D341Med (cell line): ENCODE measurements at regions not wholly inside any gene's neighbourhood (a gene's known extent, or its start where the extent isn't known, plus 50 kb on each side); places are given as distances from the start of the nearest gene placed in this dataset.

ENCODE experiments used
- DNase-seq: peaks from one replicate; pipeline ENCODE4 v3.0.0; 2012; ENCODE audit warnings: low spot score

DNA sequence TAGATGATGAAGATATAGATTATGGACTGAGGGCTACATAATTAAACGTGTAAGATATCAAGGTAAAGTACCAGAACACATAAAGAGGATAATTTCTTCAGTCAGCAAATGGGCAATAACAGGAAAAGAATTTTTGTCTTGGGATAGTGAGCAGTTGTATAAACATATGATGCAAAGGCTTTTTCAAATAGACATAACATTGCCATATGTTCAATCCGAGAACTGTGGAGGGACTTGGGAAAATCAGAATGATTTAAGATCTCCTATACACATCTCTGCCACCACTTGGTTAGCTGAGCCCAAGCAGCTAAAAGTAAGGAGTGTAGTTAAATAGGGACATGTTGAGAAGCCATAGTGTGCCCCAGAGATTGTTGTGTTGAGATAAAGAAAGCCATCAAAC is 287.6 kb upstream of the ZNF521 start:
- DNase-seq: no peak

DNA sequence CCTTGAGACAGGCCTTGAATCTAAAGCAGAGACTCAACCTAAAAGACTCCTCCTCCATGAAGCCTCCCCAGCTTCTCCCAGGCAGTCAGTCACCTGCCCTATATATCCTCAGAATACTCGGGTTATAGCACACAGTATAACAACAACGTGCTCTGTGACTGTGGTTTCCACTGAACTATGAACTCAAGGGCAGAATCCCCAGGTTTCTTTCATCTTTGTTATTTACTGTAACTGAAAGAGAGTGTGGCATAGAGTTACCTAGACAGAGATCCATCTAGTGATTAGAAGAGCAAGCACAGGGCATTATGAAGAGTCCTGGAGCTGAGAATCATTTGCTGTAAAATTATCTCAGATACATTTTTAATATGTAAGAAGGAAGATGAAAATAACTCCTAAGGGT is 281.6 kb upstream of the ZNF521 start:
- DNase-seq: no peak

DNA sequence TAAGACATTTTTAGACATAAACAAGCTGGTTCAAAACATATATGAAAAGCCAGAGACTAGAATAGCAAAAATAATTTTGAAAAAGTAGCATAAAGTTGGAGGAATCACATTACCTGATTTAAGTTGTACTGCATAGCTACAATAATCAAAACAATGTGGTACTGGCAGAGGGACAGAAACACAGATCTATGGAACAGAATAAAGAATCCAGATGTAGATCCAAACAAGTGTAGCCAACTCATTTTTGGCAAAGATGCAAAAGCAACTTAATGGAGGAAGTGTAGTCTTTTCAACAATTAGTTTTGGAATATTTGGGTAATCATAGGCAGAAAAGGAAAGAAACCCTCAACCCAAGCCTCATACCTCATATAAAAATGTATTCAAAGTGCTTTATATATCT is 278.7 kb upstream of the ZNF521 start:
- DNase-seq: no peak

DNA sequence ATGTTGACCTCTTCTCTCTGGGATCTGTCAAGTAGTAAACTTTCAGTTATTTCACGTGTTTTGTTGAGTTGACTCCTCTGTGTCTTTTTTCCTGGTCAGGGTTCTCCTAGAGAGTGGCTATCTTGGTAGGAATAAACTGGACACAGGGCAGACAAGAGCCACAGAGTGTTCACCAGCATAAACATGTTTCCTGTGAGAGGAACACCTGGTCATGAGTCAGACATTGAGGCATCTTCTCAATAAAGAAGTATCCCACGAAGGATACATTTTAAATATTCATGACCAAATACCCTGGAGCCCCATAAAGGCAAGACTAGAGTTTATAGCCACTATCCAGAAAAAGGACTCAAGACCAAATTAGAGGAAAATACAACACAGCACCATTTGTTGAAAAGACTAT is 269.7 kb upstream of the ZNF521 start:
- no peak for DNase-seq

DNA sequence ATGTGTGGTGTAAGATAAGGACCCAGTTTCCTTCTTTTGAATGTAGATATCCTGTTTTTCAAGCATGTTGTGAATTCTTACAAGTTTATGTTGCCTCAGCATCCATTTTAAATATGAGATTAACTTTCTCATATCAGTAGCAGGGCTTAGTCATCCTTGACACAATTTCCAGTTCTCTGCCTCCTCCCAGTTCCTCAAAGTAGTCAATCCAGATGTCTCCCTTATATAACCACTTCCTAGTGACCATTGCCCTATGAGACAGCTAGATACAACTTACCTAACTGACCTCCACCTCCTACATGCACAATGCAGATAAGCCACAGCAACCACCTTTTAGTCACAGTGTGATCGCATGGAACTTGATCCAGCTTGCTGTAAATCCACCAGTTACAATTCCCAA is 269.2 kb upstream of the ZNF521 start:
- DNase-seq: no peak

DNA sequence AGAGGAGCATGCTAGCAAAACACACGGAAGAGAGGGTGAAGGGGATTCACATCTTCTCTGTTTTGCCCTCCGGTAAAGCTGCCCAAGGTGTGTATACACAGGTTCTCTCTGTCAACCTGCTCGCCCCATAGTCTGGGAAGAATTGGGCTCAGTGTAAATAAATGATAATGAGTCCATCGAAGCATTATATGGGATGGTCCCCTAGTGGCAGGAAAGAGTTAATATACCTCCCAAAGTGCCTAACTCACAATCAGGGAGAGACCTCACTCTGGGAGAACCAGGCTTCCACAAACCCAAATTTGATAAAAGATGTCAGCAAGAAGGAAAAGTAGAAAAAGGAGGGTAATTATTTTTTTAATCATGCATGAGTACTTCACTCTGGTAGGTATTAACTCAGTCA is 262.2 kb upstream of the ZNF521 start:
- DNase-seq: no peak

DNA sequence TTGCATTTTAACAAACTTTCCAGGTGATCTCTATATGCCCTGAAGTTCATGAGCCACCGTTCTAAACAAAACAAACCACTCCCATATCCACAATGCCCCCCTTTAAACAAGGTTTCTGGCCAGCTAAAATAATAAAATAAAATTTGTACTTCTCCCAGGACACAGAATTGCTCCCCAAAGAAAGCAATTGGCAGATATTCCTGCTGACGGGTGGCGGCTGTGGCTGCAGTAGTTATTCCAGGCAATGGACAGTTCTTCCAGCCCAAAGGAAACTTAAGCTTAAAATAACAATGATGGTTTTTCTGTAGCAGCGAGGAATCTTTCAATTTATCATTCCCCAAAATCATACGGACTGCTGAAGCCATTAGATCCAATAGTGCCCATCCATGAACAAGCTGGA is 260.5 kb upstream of the ZNF521 start:
- no peak for DNase-seq

DNA sequence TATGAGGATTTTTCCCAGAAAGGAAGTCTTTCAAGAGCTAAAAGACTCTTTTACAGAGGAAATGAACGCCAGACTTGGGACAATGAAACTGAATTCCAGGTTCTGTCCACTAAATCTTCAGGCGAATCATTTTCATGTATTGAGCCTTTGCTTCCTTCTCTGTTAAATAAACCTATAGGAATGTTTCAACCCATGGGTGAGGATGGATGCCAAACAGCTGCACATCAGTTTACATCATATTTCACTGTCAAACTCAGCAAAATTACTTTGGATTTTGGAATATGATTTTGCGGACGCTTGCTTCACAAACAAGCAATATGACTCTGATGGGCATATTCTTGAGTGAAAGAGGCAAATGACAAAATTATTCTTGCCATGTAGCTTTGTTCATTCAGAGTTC is 256.1 kb upstream of the ZNF521 start:
- no peak for DNase-seq

DNA sequence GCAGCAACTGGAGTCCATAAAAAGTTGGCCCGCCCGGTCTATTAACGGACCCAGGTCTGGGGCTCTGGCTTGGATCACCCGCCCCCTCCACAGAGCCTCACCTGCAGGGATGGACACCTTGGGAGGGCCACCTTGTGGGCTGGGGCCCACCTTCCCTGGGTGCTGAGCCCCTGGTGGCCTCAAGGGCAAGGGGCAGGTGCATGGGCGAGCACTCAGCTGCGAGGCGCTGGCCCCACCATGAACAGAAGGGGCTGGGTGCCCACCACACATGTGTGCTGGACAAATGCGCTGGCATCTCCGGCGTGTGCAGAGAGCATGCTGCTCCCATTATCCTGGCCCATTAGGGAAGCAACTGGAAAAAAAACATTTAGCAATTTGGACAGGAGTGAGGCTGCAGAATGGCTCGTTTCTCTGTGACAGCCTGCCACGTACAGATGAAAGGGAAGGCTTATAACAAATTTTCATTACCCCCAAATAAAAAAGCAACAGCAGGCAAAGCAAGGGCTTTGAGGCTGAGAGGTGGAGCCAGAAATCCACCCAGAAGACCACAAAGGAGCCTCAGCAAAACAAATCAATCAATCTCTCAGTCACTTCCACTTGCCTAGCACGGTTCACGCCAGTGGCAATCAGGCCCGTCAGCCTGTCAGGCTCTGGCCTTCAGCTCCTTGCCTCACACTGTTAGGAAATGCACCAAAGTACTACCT is 253.1 kb upstream of the ZNF521 start:
- DNase-seq: no peak

DNA sequence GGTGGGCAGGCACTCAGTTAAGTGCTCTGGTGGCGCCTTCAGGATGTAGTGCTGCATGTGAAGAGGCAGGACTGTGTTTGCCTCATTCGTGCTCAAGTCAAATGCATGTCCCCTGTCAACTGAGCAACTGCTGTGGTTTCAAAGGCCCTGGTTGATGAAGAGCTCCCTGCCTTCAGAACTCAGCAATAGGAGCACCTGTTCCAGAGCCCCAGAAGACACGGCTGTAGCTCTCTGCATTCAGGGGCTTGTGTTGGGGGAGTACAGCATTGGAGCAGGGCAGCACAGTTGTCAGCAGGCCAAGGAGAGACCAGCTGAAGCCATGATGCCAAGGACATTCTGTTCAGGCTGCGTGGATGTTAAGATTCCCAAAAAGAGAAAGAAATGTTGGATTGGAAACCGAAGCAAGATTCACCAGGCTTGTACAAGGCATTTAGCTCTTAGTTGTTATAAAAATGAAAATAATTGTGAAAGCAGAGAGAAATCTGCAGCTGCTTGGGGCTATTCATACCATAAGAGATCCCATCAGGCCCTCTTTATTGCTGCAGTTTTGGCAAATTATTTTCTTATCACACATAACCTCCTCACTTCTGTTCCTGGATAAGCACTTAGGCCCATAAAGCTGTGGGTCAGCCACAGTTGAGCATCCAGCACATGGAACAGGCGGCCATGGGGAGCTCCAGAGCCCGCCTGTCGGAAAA is 252.4 kb upstream of the ZNF521 start:
- DNase-seq: no peak

DNA sequence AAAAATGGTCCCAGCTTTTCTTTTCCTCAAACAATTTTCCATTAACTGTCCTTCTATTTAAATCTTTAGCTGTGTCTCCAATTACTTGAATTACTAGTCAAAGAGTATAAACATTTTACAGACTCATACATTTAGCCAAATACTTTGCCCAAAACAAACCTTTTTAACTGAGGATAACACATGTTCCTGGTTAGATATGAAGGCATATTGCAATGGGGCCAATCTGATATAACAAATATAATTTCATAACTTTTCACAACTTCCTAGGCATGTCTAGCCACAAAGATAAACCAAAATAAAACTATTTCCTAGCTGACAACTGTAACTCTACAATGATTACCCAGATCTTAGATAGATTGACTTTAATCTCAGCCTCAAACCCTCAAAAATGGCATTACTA is 247.5 kb upstream of the ZNF521 start:
- DNase-seq: no peak

DNA sequence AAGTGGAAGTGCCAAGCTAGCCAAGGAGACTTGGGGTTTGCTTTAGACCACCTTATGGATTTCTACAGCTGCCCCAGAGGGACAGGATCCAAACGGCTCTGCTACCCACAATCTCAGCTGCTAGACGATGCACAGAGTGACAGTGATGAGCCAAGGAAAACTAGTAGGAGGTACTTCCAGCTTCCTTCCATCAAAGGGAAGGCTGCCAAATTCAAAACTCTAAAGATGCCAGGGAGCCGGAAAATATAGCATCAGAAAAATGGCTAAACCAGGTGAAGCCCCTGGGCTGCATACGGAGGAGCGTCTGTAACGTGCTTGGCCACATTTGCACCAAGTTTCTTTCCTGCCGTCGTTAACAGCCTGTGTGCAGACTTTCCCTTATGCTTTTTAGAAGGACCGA is 245.5 kb upstream of the ZNF521 start:
- no peak for DNase-seq

DNA sequence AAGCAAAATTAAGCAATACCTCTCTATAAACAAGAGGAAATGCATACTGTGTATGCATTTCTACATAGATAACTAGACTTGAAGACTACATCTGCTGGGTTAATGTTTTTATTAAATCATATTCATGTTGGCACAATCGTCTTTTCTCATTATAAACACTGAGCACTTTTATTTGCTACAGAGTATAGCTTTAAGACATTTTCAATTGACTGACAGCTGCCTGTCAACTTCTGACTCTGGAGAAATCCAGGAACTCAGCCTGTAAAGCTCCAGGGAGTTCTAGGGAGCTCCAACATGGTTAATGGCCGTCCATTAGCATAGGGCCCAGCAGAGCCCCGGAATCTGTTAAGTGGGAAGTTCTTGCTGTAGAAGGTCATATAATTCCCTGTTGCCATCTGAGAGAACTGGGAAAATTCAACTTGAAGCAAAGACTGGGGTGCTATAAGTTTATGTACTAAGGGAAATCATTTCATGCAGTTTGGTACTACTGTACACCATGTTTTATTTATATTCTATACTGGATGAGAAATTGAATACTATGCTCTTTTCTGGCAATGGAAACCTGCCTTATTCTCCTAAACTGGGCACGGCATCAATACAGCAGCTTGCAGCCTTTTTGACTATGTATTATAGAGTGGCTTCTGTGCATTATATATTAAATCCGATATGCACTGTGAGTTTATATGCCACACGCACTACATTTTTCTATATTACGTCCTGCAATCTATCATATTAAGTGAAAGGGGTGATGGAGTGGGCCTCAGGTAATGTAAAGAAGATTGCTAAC is 243.5 kb upstream of the ZNF521 start:
- DNase-seq: no peak

DNA sequence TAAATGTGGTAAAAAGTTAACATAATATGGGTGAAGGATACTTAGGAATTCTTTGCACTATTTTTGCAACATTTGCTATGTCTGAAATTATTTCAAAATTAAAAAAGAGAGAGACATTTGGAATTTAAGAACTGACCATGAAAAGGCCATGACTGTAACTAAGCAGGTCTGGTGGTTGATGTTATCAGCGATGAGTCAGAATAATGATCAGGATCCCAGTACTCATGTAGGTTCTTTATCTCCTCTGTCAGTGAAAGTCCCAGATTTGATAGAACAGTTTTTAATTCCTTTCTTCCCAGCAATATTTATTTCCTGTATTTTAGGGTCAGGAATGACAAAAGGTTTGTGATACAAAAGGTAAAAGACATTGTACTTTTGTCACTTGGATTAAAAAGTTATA is 242.4 kb upstream of the ZNF521 start:
- DNase-seq: no peak

DNA sequence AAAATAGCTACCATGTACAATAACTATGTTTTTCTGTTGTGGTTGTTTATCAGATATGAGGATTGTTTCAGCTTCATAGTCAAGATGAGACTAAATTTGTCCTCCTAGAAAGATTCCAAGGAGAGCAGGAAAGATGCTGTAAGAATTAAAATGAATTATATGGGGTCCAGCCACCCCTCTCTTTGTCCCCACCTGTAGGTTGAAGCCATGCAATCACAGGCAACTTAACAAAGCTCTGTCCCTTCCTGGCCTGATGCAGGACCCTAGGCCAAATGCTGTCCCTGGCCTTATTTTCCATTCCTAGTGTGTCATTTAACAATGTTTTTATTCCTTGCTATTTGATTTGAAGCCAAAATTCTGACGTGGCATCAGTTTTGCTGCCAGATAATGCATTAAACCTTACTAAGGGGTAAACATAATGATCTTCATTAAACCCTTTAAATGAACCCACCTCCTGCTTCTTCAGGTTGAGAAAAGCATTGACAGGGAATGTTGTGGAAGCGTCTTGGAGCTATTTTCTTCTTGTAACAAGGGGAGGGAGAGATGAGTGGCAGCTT is 240.9 kb upstream of the ZNF521 start:
- no peak for DNase-seq

DNA sequence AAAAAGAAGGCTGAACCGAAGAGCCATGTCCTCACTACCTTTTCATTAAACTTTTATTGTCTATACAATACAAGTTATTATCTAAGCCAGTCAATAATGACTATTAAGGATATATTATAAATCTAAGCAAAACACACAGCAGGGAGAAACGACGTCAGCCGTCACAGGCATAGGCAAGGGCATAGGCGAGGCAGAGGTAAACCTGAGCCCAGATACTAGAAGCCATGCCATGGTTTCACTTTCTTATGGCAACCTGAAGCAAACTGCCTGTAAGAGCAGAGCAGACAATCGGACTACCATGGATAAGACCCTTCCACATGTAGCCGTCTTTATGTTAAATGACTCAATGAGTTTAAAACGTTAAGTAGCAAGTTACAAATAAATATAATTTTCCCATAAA is 238.5 kb upstream of the ZNF521 start:
- no peak for DNase-seq

DNA sequence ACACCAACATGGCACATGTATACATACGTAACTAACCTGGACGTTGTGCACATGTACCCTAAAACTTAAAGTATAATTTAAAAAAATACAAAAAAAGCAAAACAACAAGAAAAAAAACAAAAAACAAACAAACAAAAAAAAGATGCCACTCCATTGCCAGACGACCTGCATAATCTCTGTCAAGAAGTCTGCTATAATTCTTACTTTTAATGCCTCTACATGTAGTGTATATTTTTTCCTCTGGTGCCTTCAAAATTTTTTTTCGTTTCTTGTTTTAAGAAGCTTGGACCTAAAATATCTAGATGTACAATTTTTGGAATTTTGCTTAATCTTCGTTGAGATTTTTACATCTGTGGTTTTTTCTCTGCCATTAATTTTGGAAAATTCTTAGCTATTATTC is 235.6 kb upstream of the ZNF521 start:
- no peak for DNase-seq

DNA sequence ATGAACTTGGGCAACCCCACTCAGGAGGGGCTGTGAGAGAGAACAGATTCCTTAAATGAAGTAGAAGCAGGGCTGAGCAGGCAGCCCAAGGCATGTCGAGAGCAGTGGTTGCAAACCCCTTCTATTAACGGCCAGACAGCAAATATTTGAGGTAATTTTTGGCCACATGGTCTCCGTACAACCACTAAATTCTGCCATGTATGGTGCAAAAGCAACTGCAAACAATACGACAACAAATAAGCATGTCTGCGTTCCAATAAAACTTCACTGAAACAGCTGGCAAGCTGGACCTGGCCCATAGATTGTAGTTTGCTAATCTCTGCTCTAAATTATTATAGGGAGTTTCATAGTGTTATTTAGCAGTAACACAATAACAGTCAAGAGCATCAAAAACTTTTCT is 217.0 kb upstream of the ZNF521 start:
- no peak for DNase-seq

DNA sequence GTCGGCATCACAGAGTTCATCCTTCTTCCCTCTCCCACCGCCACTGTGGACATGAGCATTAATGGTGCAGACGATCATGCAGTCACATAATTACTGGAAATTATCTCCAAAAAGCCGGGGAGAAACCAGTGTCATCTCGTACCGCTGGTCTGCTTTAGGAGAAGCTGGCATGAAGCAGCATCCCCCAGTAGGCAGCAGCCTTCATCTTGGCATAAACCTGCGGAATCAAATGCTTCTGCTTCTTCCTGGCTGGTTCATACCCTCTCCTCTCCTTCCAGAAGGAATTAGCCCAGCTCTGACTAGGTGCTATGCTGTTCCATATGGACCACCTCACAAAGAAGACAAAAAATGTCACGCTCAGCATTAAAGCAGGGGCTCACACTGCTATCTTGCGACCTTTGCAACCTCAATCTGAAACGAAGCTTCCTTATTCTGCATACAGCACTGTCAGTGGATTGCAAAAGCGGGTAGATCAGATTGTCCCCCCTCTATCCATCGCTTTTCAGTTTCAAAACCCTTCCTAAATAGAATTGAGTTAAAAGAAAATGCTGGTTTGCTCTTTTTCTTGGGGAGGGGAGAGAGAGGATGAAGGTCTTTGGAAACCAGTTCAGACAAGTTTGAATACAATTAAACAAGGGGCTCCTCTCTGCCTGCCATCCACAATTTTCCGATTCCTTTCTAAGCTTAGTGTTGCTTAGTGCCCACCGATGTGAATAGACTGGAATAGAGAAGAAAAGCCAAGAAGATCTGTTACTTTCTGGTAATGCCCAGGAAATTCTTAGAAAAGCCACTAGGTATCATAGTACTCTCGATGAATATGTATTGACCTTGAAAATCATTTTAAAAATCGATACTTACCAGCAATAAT is 212.1 kb upstream of the ZNF521 start:
- no peak for DNase-seq

DNA sequence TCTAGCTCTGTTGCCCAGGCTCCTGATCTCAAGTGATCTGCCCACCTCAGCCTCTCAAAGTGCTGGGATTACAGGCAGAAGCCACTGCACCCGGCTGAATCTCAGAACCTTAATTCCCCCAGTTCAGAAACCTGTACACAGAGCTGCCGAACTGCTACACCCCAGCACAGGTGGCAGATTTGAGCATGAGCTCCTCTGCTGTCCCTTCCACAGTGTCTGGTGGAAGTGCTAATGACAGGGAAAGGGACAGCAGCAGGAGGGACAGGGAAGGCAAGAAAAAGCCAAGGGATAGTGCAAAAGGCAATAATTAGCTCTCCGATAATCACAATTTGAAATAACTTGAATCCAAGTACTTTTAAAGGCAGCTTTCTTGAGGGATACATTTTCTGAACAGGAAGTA is 211.4 kb upstream of the ZNF521 start:
- no peak for DNase-seq

DNA sequence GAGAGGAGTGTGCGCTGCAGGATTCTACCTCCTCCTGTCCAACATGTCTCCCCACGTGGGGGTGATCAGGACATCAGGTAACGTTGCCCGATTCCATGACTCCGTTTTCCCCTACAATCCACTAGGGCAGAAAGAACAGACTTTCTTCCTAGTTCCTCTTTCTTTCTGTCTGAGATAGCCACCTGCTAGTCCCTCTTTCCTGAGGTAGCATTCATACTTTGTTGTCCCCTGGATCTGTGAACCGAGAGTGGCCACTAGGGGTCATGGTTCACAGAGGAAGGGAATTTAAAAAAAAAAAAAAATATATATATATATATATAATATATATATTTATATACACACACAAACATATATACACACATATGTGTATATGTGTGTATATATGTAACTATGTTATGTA is 210.0 kb upstream of the ZNF521 start:
- no peak for DNase-seq

DNA sequence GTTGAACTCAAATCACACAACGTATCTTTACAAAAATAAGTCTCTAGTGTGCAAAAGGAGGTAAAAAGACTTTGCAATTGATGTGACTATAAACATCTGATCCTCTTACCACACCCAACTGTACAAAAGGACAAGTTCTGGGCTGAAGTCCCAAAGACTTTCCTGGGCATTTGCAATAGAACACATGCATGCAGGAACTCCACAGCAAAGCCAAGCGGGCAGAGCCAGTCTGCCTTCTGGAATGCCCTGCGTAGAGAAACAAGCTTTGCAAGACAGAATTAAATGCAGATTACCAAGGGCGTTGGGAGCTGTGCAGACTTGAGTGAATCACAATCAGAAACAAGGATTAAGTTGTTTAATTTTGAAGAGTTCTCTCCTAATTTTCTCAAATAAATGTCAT is 208.4 kb upstream of the ZNF521 start:
- no peak for DNase-seq
